B cell (primary cell): ENCODE measurements at regions not wholly inside any gene's neighbourhood (a gene's known extent, or its start where the extent isn't known, plus 50 kb on each side); places are given as distances from the start of the nearest gene placed in this dataset.

ENCODE experiments used
- ATAC-seq: fragments of 200-7000 bp; cut with Tn5 transposase; one replicate; pipeline ENCODE4 v1.10.0; 2021; ENCODE audit warnings: low read depth, mild to moderate bottlenecking, moderate number of reproducible peaks, moderate library complexity
- CTCF ChIA-PET: fragments of 350-600 bp; sonication (Branson Sonifier 250); formaldehyde crosslinking; loops from one replicate; lab custom pipeline; 2021; ENCODE audit warnings: antibody characterized with exemption, inconsistent platforms; lab: Charles Lee
- POLR2A ChIA-PET: fragments of 350-600 bp; sonication (Branson Sonifier 250); formaldehyde crosslinking; loops from one replicate; lab custom pipeline; 2021; ENCODE audit warnings: antibody characterized with exemption; lab: Charles Lee
- DNase-seq: peaks from one replicate; pipeline ENCODE4 v3.0.0; 2013
- H2AFZ ChIP-seq: 2 replicates; pipeline ENCODE4 v1.6.1; 2012; ENCODE audit warnings: mild to moderate bottlenecking, low read depth, low read length; ENCODE audit not compliant: insufficient read depth, poor library complexity, severe bottlenecking
- H3K27ac ChIP-seq, 2 donors: 1 replicate in 1 of 2; 2 replicates in 1 of 2; pipeline ENCODE4 v1.5.1; 2012 to 2013; ENCODE audit warnings: low read length in 2 of 2, mild to moderate bottlenecking in 2 of 2, moderate library complexity in 1 of 2
- H3K27me3 ChIP-seq, 4 experiments: fragments of 200-600 bp in 1 of 4; sonication (generic) in 1 of 4; replicated peaks in 1 of 4; 1 replicate in 2 of 4; 2 replicates in 2 of 4; pipeline versions ENCODE4 v1.6.1 to v1.7.0; 2013 to 2016; ENCODE audit warnings: low read length in 3 of 4, mild to moderate bottlenecking in 2 of 4, mixed read lengths in 1 of 4, moderate library complexity in 1 of 4; ENCODE audit not compliant: insufficient read depth in 4 of 4, control insufficient read depth in 3 of 4; ENCODE audit errors: control extremely low read depth in 1 of 4
- H3K36me3 ChIP-seq, 2 experiments: replicated peaks in 1 of 2; 1 replicate in 1 of 2; 2 replicates in 1 of 2; pipeline versions ENCODE4 v1.6.1 to v1.7.1; 2013; ENCODE audit warnings: low read length in 1 of 2; ENCODE audit not compliant: insufficient read depth in 2 of 2, control insufficient read depth in 1 of 2; ENCODE audit errors: control extremely low read depth in 1 of 2, extremely low read depth in 1 of 2
- H3K4me1 ChIP-seq, 2 donors: fragments of 200-600 bp in 1 of 2; sonication (generic) in 1 of 2; 1 replicate in 1 of 2; 2 replicates in 1 of 2; pipeline versions ENCODE4 v1.5.1 to v1.6.1; 2013 to 2017; ENCODE audit warnings: low read length in 2 of 2; ENCODE audit not compliant: control insufficient read depth in 2 of 2, insufficient read depth in 2 of 2
- H3K4me2 ChIP-seq: replicated peaks from 2 replicates; pipeline ENCODE3; 2012; ENCODE audit warnings: mild to moderate bottlenecking, low read depth, low read length; ENCODE audit not compliant: poor library complexity, severe bottlenecking
- H3K4me3 ChIP-seq, 5 experiments: fragments of 200-600 bp in 1 of 5; sonication (generic) in 1 of 5; 1 replicate in 3 of 5; 2 replicates in 2 of 5; pipeline versions ENCODE4 v1.5.1 to v1.7.0; 2011 to 2016; ENCODE audit warnings: low read length in 4 of 5, mild to moderate bottlenecking in 4 of 5, low read depth in 2 of 5, control low read depth in 1 of 5, moderate library complexity in 1 of 5; ENCODE audit not compliant: insufficient read depth in 1 of 5; ENCODE audit errors: control extremely low read depth in 1 of 5, extremely low read depth in 1 of 5
- H3K79me2 ChIP-seq: fragments of 200-600 bp; sonication (generic); one replicate; pipeline ENCODE4 v1.6.0; 2016; ENCODE audit warnings: low read length; ENCODE audit not compliant: control insufficient read depth, insufficient read depth
- H3K9ac ChIP-seq: fragments of 200-600 bp; sonication (generic); 2 replicates; pipeline ENCODE4 v1.6.1; 2017; ENCODE audit warnings: mild to moderate bottlenecking, low read length, moderate library complexity
- H3K9me3 ChIP-seq, 3 donors: one replicate each; pipeline versions ENCODE4 v1.6.1 to v1.7.1; 2013; ENCODE audit warnings: low read length in 2 of 3; ENCODE audit not compliant: control insufficient read depth in 2 of 3, insufficient read depth in 1 of 3; ENCODE audit errors: control extremely low read depth in 1 of 3
- H4K20me1 ChIP-seq: 2 replicates; pipeline ENCODE4 v1.6.0; 2012; ENCODE audit warnings: mild to moderate bottlenecking, low read length; ENCODE audit not compliant: insufficient read depth, control insufficient read depth, poor library complexity, severe bottlenecking
- H3K27ac Mint-ChIP-seq: one replicate; pipeline ENCODE4 v1.8.0; 2021; ENCODE audit warnings: mixed read lengths
- H3K27me3 Mint-ChIP-seq: one replicate; pipeline ENCODE4 v1.8.0; 2021; ENCODE audit warnings: mixed read lengths
- H3K4me1 Mint-ChIP-seq: one replicate; pipeline ENCODE4 v1.8.0; 2021; ENCODE audit warnings: mixed read lengths
- H3K4me3 Mint-ChIP-seq: one replicate; pipeline ENCODE4 v1.8.0; 2021; ENCODE audit warnings: mixed read lengths
- H3K9me3 Mint-ChIP-seq: one replicate; pipeline ENCODE4 v1.8.0; 2022; ENCODE audit warnings: mixed read lengths; ENCODE audit not compliant: insufficient read depth
- CTCF ChIP-seq: fragments of 200-600 bp; IDR thresholded peaks from one replicate; pipeline ENCODE4 v1.8.0; 2022; ENCODE audit warnings: antibody characterized with exemption, mild to moderate bottlenecking
- EZH2 ChIP-seq: IDR thresholded peaks from 2 replicates; pipeline ENCODE4 v1.6.1; 2012; ENCODE audit warnings: borderline replicate concordance, low read depth, mild to moderate bottlenecking, moderate library complexity, low read length; ENCODE audit not compliant: insufficient read depth, poor library complexity, severe bottlenecking
- WGBS: methylation state at CpG from one replicate; pipeline ENCODE4 v1.1.5; 2013; ENCODE audit warnings: missing lambda C conversion rate; ENCODE audit not compliant: insufficient coverage; 5-methylcytosine and 5-hydroxymethylcytosine counted together
- intact Hi-C: fragments of 100-400 bp; cut with micrococcal nuclease; formaldehyde crosslinking; loops from one replicate; pipeline ENCODE4 v1.10.0; 2022

GRCh38 chr10:10731366-10731765 lies 286.3 kb upstream of the CELF2 start:
- H2AFZ ChIP-seq = no peak overlapping the region
- no CpG with 5 or more reads among the region's 2 CpGs for WGBS

DNA sequence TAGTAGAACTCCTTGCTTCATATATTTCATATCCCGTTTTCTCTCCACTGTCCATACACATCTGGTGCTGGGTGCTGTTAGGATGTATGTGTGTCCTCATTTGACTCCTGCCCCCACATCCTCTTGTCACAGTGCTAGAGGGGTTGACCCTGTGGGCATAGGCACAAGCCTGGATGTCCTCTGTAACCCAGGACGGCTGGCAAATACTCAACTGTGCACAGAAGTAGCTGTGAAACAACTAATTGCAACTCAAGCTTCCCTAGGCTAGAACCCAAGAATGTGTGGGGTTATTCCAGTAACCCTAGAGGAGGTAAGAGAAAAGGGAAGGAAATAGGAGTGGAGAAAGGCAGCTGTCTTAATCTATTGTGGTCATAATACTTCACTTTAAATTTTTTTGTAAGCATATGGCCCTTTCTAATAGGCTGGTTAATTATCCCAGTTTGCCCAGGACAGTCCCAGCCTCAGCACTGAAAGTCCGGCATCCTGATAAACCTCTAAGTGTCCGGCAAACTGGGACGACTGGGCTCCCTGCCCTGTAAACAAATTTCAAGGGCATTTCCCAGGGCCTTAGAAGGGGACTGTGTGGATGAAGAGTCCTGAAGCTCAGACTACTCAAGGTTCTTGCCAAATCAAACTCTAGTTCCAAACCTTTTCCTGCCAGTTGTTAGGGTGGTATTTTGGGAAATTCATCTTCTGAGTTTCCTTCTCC lies 283.2 kb upstream of the CELF2 start:
- no peaks in the 10 kb centered on the region for H3K27me3 Mint-ChIP-seq
- ChIA-PET POLR2A (no interaction called here), CTCF (no interaction called here)
- no peak overlapping the region for H2AFZ ChIP-seq
- H3K4me3 ChIP-seq = no peak overlapping the region
- H3K4me2 ChIP-seq = no peak overlapping the region
- no peaks in the 10 kb centered on the region for H3K4me1 ChIP-seq
- H3K27me3 ChIP-seq = no peaks in the 10 kb centered on the region
- no peak overlapping the region for H3K4me3 Mint-ChIP-seq
- H3K9ac ChIP-seq = no peak overlapping the region
- no peaks in the 10 kb centered on the region for H3K36me3 ChIP-seq
- DNase-seq = no peak
- no peaks in the 10 kb centered on the region for H3K9me3 Mint-ChIP-seq
- H3K4me1 Mint-ChIP-seq = no peaks in the 10 kb centered on the region
- H3K27ac ChIP-seq = no peak overlapping the region
- ATAC-seq = no peak
- TF ChIP-seq EZH2 (no peak), CTCF (no peak)
- H4K20me1 ChIP-seq = no peaks in the 10 kb centered on the region
- WGBS = 85% methylated on average over 2 of the region's 5 CpGs
- intact Hi-C loops = no loop called here
- H3K79me2 ChIP-seq = no peaks in the 10 kb centered on the region
- no peaks in the 10 kb centered on the region for H3K9me3 ChIP-seq
- no peak overlapping the region for H3K27ac Mint-ChIP-seq

More at GRCh38 chr10:10731366-10731765, 286.3 kb upstream of the CELF2 start:
- ChIA-PET CTCF (no interaction called here), POLR2A (no interaction called here)
- intact Hi-C loops = no loop called here
- DNase-seq (no peak), ATAC-seq (no peak)
- no peak overlapping the region for H3K27ac ChIP-seq
- H3K9me3 ChIP-seq = no peaks in the 10 kb centered on the region
- no peaks in the 10 kb centered on the region for H3K27me3 ChIP-seq
- no peak for TF ChIP-seq CTCF
- TF ChIP-seq EZH2 = no peak
- no peaks in the 10 kb centered on the region for H4K20me1 ChIP-seq
- Mint-ChIP-seq H3K4me1 (no peaks in the 10 kb centered on the region), H3K27me3 (no peaks in the 10 kb centered on the region), H3K4me3 (no peak overlapping the region), H3K9me3 (no peaks in the 10 kb centered on the region), H3K27ac (no peak overlapping the region)
- no peaks in the 10 kb centered on the region for H3K36me3 ChIP-seq
- H3K4me1 ChIP-seq = no peaks in the 10 kb centered on the region
- no peaks in the 10 kb centered on the region for H3K79me2 ChIP-seq
- no peak overlapping the region for H3K4me2 ChIP-seq
- no peak overlapping the region for H3K9ac ChIP-seq
- H3K4me3 ChIP-seq = no peak overlapping the region
